GM12872 (cell line): ENCODE measurements at regions not wholly inside any gene's neighbourhood (a gene's known extent, or its start where the extent isn't known, plus 50 kb on each side); places are given as distances from the start of the nearest gene placed in this dataset.

ENCODE experiments used
- TF ChIP-seq, protein P1 (sequence below): IDR thresholded peaks from 3 replicates; pipeline ENCODE4 v1.5.1; 2011; ENCODE audit warnings: low read depth, mild to moderate bottlenecking, low read length, moderate library complexity; ENCODE audit not compliant: insufficient read depth

DNA sequence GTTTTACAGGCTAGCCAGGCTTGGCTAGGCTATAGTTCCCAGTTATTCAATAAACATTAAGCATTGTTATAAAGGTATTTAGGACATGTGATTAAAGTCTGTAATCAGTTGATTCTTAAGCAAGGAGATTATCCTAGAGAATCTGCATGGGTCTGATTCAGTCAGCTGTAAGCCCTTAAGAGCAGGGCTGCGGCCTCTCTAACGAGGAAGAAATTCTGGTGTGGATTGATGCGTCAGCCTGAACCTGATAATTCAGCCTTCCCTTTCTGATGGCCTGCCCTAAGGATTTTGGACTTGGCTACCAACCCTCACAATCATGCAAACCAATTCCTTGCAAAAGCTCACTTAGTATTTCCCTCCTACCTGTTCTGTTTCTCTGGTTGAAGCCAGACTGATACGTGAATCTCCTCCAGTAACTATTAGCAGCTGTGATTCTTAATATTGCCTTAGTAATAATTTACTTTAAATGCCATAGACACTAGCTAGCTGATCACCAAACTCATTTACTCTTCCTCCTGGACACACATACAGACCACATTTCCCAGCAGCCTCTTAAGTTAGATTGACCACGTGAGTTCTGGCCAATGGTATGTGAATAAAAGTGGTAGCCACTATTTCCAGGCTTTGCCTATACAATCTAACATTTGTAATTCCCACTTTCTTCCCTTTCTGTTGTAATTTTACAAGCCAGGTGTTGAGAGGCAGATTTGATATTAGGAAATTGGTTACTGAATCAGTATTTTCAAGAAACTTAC, 678.0 kb upstream of the INTU start:
- TF ChIP-seq, protein P1, sequence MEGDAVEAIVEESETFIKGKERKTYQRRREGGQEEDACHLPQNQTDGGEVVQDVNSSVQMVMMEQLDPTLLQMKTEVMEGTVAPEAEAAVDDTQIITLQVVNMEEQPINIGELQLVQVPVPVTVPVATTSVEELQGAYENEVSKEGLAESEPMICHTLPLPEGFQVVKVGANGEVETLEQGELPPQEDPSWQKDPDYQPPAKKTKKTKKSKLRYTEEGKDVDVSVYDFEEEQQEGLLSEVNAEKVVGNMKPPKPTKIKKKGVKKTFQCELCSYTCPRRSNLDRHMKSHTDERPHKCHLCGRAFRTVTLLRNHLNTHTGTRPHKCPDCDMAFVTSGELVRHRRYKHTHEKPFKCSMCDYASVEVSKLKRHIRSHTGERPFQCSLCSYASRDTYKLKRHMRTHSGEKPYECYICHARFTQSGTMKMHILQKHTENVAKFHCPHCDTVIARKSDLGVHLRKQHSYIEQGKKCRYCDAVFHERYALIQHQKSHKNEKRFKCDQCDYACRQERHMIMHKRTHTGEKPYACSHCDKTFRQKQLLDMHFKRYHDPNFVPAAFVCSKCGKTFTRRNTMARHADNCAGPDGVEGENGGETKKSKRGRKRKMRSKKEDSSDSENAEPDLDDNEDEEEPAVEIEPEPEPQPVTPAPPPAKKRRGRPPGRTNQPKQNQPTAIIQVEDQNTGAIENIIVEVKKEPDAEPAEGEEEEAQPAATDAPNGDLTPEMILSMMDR = no peak

DNA sequence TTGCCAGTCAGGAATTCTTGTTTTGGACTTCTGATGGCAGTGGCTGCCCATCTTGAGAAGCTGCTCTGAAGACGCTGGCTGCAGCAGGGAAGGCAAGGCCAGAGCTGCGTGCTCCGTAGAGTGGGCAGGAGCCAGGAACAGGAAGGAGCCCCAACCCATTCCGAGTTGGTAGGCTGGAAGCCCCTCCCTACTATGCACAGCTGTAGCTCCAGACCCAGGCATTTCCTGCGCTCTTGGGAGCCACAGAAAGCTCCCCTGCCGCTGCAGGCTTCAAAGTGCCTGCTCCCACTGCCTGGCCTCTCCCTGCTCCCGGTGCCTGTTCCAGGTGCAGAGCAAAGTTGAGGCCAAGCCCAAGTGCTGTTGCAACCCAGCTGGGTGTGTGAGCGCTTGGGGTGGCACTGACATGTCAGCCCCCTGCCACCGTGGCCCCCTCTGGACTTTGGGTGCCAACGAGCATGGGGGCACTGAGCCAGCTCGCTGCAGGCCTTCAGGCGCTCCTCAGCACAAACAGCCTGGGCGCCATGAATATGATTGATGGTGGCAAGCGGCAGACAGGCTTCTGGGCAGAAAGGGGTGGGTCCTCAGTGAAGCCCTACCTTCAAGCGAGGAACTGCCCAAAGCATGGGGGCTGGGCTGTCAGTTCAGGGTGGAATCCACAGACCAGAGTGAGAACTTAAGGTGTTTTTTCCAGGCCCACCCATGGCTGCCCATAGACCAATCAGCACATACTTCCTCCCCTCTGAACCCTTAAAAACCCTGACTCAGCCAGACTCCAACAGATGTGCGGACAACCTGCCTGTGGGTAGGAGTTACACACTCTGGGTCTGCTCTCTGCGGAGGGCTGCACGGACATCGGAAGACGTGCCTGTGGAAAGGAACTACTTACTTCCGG, 677.2 kb upstream of the INTU start:
- TF ChIP-seq, protein P1 = no peak

DNA sequence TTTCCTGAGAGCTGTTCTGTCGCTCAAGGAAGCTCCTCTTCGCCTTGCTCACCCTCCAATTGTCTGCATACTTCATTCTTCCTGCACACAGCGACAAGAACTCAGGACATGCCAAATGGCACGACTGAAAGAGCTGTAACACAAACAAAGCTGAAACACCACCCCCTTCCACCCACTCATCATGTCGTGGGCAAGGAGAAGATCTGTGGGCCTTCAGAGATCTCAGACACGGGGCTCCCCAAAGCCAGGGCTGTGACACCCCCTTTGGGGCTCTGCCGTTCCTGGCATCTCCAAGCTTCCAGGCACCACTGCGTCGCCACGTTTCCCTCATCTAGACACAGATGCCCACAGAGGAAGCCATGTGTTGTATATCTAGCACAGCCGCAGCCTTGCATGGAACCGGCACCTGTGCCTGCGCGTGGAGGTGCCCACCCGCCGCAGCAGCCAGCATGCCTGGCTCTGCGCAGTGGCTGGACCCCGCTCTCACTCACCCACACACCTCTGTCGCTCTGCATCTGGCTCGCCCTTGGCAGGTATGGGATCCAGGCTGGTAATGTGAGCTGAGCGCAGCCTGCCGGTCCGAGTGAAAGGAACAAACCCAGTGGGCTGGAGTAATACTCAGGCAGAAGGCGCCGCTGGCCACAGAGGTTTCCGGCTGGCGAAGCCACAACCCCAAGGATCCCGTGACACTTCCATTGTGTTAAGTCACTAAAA, 676.4 kb upstream of the INTU start:
- TF ChIP-seq, protein P1 = no peak

DNA sequence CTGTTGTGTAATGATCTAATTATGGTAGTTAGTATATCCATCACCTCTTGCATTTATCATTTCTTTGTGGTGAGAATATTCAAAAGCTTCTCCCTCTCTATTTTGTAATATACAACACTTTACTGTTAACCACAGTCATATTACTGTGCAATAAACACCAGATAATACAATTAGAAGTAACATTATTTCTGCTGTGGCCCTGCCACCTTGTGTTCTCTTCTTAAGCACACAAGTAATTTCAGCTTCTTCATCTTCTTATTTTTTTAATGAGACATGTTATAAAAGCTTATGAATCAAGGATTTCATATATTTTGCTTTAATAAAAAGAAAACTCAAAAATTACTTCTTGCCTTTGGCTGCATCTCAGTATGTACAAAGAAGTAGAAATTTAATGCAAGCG, 675.2 kb upstream of the INTU start:
- TF ChIP-seq, protein P1 = no peak

DNA sequence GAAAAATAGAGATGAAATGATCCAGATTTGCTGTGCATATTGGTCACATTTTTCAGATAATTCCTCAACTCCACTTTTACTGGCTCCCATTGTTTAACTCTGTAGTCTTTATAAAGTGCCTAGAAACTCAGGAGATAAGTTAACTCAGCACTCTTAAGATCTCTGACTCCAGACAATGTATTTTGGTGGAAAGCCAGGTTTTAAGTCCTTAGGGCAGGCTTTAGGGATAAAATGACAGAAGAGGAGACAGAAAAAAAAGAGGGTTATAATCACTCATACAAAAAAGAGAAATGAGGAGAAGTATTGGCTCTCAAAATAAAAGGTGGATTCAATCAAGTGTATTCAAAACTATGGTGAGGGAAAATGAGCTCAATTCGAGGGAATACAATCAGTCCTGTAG, 674.8 kb upstream of the INTU start:
- TF ChIP-seq, protein P1 = no peak

DNA sequence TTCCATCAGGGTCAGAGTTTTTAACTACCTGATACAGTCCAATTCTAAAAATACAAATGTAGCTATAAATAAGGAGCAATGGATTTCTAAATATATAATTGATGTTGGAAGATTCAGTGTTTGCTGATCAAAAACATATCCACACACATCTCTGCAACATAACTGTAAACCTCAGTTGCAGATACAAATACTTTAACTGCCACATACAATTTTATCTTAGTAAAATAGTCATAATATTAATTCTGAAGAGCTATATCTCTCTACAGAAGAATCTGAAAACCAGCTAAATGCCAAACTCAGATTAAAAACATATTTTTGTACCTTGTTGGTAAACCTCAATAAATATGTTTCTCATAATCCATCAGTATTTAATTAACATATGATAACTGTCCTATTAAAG, 674.3 kb upstream of the INTU start:
- TF ChIP-seq, protein P1 = no peak
